ENCODE measurements at regions not wholly inside any gene's neighbourhood (a gene's known extent, or its start where the extent isn't known, plus 50 kb on each side); places are given as distances from the start of the nearest gene placed in this dataset.
"Not testable (repeated sequence)": the region's sequence is repeated elsewhere in the genome, so short reads cannot be mapped to it uniquely, and the experiment has no call there.

DNA sequence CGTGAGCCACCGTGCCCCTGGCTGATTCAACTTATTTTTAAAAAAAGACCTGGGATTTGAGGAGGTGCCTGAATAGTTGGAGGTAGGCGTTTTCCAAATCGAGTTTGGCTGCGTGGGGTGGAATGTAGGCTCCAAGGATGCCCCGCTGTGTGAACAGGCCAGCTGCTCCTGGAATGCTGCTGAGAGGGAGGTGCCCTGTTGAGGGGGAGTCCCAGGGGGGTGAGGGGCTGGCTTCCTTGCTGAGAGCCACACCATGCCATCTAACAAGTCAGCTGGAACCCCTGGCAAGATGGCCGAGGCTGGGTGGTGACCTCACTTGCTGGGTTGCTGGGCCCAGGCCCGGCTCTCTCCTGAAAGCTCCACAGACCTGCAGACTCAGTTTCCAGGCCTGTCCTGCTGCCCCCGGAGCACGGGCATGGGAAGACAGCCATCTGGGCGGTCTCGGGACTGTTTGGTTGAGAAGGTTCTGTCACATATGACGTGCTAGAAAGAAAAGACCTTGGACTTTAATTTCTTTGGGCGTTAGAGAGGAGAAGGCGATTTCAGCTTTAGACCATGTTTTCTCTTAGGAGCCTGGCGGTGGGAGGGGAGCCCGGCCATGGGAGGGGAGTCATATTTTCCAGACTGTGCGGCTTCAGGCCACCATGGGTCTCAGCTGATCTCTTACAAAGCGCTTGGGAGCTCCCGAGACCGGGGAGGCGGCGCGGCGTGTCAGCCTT is 4047.0 kb upstream of the TPTE start:
- H3K4me3 ChIP-seq (ENCODE audit: control insufficient read depth, low read depth, low read length); DNase-seq (ENCODE audit: low read depth): not testable (repeated sequence)

- H3K4me3 ChIP-seq (ENCODE audit: control insufficient read depth, low read depth, low read length); DNase-seq (ENCODE audit: low read depth): not testable (repeated sequence)
Observed at GRCh38 chr21:6481116-6481515, 4040.3 kb upstream of the TPTE start.

DNA sequence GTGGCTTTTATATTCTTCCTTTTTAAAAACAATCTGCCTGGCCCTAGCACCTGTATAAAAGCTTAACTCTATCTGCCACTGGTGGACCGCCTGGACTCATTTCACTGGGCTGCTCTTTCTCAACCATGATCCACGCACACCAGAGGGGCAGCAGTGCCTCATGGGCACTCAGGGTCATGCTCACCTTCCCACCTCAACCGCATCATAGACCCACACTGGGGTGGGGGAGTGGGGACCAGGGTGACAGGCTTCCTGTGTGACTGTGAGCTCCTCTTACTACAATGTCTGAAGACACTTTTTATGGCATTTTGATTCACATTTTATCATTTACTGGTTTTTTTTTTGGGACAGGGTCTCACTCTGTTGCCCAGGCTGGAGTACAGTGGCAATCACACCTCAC is 4038.8 kb upstream of the TPTE start:
- DNase-seq (ENCODE audit: low read depth); H3K4me3 ChIP-seq (ENCODE audit: control insufficient read depth, low read depth, low read length): not testable (repeated sequence)

- not testable (repeated sequence) for DNase-seq (ENCODE audit: low read depth); H3K4me3 ChIP-seq (ENCODE audit: control insufficient read depth, low read depth, low read length)
Observed at GRCh38 chr21:6483645-6484044, 4037.7 kb upstream of the TPTE start.

- DNase-seq (ENCODE audit: low read depth) = not testable (repeated sequence)
Observed at GRCh38 chr21:6486821-6487220, 4034.6 kb upstream of the TPTE start.

DNA sequence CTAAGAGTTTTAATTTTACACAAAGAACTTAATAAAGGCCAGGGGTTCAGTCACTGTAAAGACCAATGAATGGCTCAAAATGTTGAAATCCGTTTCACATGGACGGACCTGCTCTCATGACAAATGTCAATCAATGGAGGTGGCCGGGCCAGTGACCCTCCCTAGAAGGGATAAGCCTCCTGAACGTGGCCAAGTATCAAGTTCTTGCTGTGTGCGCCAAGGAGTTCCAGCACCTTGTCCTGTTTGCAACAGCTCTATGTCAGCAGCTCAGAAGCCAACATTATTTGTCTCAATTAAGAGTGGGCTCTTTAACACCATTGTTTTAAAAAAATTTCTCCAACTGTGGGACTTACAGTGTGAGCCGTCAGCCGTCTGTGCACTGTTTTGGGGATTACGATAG is 4028.7 kb upstream of the TPTE start:
- H3K4me3 ChIP-seq (ENCODE audit: control insufficient read depth, low read depth, low read length); DNase-seq (ENCODE audit: low read depth): not testable (repeated sequence)

More at GRCh38 chr21:6486821-6487220, 4034.6 kb upstream of the TPTE start:
- H3K4me3 ChIP-seq (ENCODE audit: control insufficient read depth, low read depth, low read length) = not testable (repeated sequence)

GRCh38 chr21:6493957-6494356 is 4027.4 kb upstream of the TPTE start:
- not testable (repeated sequence) for H3K4me3 ChIP-seq (ENCODE audit: control insufficient read depth, low read depth, low read length); DNase-seq (ENCODE audit: low read depth)

DNA sequence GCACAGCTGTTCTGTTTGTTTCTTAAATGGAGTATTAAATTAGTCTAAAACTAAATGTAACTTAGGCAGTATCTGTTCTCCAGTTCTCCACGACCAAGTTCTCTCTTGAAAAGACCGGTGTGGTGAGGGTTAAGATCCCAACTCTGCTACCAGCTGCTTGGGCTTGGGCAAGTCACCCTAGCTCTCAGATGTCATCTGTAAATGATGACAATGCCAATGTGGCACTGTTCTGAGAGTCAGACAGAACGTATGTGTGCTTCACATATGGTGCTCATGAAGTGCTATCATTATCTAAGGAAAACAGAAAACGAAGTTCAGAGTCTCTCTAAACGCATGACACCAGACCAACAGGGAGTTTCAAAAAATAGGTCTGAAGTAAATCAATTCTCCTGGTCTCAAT is 4025.0 kb upstream of the TPTE start:
- not testable (repeated sequence) for H3K4me3 ChIP-seq (ENCODE audit: control insufficient read depth, low read depth, low read length); DNase-seq (ENCODE audit: low read depth)

- not testable (repeated sequence) for DNase-seq (ENCODE audit: low read depth); H3K4me3 ChIP-seq (ENCODE audit: control insufficient read depth, low read depth, low read length)
Observed at GRCh38 chr21:6498716-6499115, 4022.7 kb upstream of the TPTE start.

DNA sequence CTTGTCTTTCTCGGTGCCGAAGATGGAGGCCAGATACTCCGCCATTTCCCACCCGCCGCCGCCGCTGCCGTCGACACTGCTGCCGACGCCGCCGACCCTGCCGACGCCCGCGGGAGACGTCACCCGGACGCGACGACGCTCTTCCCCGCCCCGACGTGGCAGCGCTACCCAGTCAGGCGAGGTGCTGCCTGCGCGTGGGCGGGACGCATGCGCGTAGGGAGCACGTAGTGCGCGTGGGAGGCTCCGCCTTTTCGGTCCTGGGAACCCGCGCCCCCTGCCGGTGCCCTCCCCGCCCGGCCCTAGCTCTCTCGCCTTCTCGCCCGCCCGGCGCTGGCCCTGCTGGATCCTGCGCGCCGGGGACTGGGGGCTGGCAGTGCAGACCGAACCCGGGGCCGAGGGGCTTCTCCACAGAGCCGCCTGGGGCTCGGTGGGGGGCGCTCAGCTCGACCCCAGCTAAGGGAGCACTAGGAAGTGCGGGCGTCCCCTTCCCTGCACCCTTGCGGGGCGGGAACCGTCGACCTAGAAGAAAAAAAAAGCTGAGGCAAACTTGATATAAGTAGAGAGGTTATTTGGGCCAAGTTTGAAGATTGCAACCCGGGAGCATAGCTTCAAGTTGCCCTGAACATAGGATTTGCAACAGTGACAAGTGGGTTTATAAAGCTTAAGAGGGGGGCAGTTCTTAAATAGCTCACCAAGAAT is 4022.1 kb upstream of the TPTE start:
- not testable (repeated sequence) for DNase-seq (ENCODE audit: low read depth); H3K4me3 ChIP-seq (ENCODE audit: control insufficient read depth, low read depth, low read length)

- H3K4me3 ChIP-seq (ENCODE audit: control insufficient read depth, low read depth, low read length); DNase-seq (ENCODE audit: low read depth): not testable (repeated sequence)
Observed at GRCh38 chr21:6499866-6500265, 4021.5 kb upstream of the TPTE start.

GRCh38 chr21:6500681-6501080 is 4020.7 kb upstream of the TPTE start:
- H3K4me3 ChIP-seq (ENCODE audit: control insufficient read depth, low read depth, low read length); DNase-seq (ENCODE audit: low read depth): not testable (repeated sequence)

- not testable (repeated sequence) for DNase-seq (ENCODE audit: low read depth)
Observed at GRCh38 chr21:6506167-6506894, 4015.1 kb upstream of the TPTE start.

GRCh38 chr21:6507632-6508031 is 4013.8 kb upstream of the TPTE start:
- H3K4me3 ChIP-seq (ENCODE audit: control insufficient read depth, low read depth, low read length); DNase-seq (ENCODE audit: low read depth): not testable (repeated sequence)

More at GRCh38 chr21:6506167-6506894, 4015.1 kb upstream of the TPTE start:
- H3K4me3 ChIP-seq (ENCODE audit: control insufficient read depth, low read depth, low read length) = not testable (repeated sequence)

GRCh38 chr21:6521777-6522176 is 3999.6 kb upstream of the TPTE start:
- DNase-seq (ENCODE audit: low read depth); H3K4me3 ChIP-seq (ENCODE audit: control insufficient read depth, low read depth, low read length): not testable (repeated sequence)

- DNase-seq (ENCODE audit: low read depth); H3K4me3 ChIP-seq (ENCODE audit: control insufficient read depth, low read depth, low read length): not testable (repeated sequence)
Observed at GRCh38 chr21:6526213-6526612, 3995.2 kb upstream of the TPTE start.

DNA sequence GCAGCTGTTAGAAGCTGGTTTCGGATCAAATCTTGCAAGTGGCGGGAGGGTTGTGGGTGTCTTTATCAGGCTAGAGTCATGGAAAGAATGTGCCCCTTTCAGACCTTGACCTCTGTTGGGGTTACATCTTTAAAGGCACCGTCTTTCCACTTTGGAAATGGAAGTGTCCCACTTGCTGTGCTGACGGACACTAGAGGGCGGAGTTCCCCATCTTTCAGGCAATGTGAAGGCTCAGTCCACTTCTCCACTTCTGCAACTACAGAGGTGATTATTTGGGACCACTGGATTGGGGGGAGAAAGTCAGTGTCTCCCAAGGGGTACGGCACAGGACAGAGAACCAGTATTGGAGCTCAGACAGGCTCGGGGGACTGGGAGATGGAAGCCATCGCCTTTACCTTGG is 3990.7 kb upstream of the TPTE start:
- H3K4me3 ChIP-seq (ENCODE audit: control insufficient read depth, low read depth, low read length); DNase-seq (ENCODE audit: low read depth): not testable (repeated sequence)

GRCh38 chr21:6533261-6533660 is 3988.1 kb upstream of the TPTE start:
- DNase-seq (ENCODE audit: low read depth); H3K4me3 ChIP-seq (ENCODE audit: control insufficient read depth, low read depth, low read length): not testable (repeated sequence)

DNA sequence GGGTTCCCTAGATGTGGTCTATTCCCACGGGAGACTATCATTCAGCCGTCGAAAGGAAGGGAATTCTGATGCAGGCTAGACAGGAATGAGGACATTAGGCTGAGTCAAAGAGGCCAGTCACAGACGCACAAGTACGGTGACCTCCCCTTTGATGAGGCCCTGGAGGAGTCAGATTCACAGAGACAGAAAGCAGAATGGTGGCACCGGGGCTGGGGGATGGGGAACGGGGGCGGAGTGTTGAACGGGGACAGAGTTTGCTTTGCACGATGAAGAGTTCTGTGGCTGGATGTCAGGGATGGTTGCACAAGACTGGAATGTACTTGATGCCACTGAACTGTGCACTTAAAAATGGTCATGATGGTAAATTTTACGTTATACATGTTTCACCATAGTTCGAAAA is 3983.1 kb upstream of the TPTE start:
- not testable (repeated sequence) for H3K4me3 ChIP-seq (ENCODE audit: control insufficient read depth, low read depth, low read length); DNase-seq (ENCODE audit: low read depth)

All from fibroblast of mammary gland (primary cell).